Glomerular visceral epithelial cell (primary cell): ENCODE measurements at regions not wholly inside any gene's neighbourhood (a gene's known extent, or its start where the extent isn't known, plus 50 kb on each side); places are given as distances from the start of the nearest gene placed in this dataset.
"Not testable (repeated sequence)": the region's sequence is repeated elsewhere in the genome, so short reads cannot be mapped to it uniquely, and the experiment has no call there.

Source experiments
- DNase-seq: peaks from one replicate; pipeline ENCODE4 v3.0.0-alpha.2; 2016; ENCODE audit errors: extremely low spot score

GRCh38 chr18:73006331-73006730 lies 138.5 kb upstream of the NETO1 start:
- no peak for DNase-seq

GRCh38 chr18:73004260-73004659 lies 136.5 kb upstream of the NETO1 start:
- DNase-seq: no peak

GRCh38 chr18:72999971-73000607 lies 132.3 kb upstream of the NETO1 start:
- DNase-seq: no peak

DNA sequence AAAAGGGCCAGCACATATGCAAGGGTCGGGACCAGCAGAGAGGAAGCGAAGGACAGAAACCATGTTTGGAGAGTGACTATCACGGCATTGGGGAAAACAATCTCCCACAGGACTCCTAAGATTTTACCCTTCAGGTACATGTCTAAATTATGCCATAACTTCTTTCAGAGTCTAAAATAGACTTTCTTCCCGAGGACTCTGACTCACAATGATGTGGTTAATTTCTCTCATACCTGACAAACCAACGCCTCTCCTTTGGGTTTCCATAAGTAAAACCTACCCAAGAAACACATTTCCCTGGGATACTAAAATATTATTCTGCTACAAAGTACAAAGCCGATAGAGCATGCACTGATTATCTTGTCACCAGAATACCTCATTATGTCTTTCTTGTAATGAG lies 127.8 kb upstream of the NETO1 start:
- DNase-seq: no peak

- no peak for DNase-seq
Observed at GRCh38 chr18:72993250-72993649, 125.5 kb upstream of the NETO1 start.

- DNase-seq: no peak
Observed at GRCh38 chr18:72991379-72991778, 123.6 kb upstream of the NETO1 start.

DNA sequence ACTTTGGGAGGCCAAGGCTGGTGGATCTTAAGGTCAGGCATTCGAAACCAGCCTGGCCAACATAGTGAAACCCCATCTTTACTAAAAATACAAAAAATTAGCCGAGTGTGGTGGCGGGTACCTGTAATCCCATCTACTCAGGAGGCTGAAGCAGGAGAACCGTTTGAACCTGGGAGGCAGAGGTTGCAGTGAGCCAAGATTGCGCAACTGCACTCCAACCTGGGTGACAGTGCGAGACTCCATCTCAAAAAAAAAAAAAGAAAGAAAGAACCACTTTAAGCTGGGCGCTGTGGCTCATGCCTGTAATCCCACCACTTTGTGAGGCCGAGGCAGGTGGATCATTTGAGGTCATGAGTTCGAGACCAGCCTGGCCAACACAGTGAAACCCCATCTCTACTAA lies 119.8 kb upstream of the NETO1 start:
- not testable (repeated sequence) for DNase-seq

GRCh38 chr18:72986103-72986502 lies 118.3 kb upstream of the NETO1 start:
- no peak for DNase-seq

- no peak for DNase-seq
Observed at GRCh38 chr18:72985686-72986085, 117.9 kb upstream of the NETO1 start.

GRCh38 chr18:72984290-72984689 lies 116.5 kb upstream of the NETO1 start:
- DNase-seq: no peak

- no peak for DNase-seq
Observed at GRCh38 chr18:72973841-72974240, 106.1 kb upstream of the NETO1 start.

DNA sequence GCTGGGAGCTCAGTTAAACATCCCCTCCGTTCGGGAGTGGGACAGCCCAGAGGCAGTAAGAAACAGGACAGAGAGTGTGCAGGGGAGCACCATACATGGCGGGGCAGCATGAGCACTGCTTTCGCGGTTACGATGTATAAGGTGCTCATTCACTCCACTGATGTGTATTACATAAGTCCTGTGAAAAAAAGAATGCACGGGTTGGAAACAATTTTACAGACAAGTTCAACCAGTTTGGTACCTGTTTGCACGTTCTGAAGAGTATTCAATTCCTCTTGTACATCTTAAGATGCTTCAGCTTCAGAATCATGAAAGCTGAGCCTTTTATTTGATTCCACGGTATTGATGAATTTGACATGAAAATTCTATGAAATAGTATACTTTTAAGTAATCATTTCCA lies 97.8 kb upstream of the NETO1 start:
- no peak for DNase-seq

DNA sequence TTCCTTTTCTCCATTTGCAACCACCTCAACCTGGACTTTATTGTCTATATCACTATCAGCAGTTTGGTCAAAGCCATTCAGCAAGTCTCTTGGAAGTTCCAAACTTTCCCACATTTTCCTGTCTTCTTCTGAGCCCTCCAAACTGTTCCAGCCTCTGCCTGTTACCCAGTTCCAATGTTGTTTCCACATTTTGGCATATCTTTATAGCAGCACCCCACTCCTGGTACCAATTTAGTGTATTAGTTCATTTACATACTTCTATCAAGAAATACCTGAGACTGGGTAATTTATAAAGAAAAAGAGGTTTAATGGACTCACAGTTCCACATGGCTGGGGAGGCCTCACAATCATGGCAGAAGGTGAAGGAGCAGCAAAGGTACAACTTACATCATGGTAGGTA lies 90.4 kb upstream of the NETO1 start:
- not testable (repeated sequence) for DNase-seq

DNA sequence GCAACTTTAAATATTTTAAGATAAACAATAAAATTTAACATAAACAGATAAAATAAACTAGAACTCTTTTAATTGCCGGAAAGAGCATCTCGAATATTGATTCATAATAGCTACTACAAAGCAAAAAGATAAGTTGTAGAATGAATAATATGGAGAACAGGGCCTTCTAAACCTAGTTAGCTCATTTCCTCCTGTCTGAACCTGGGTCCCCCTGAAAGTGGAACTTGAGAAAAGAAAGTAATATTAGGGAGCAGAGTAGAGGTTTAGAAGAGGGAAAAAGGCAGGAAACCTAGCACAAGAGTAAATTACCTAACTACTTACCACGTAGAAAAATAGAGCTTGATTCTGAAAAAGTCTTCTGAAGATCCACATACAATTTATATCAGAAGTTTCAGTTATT lies 80.7 kb upstream of the NETO1 start:
- DNase-seq: no peak

- no peak for DNase-seq
Observed at GRCh38 chr18:72942766-72943165, 75.0 kb upstream of the NETO1 start.

DNA sequence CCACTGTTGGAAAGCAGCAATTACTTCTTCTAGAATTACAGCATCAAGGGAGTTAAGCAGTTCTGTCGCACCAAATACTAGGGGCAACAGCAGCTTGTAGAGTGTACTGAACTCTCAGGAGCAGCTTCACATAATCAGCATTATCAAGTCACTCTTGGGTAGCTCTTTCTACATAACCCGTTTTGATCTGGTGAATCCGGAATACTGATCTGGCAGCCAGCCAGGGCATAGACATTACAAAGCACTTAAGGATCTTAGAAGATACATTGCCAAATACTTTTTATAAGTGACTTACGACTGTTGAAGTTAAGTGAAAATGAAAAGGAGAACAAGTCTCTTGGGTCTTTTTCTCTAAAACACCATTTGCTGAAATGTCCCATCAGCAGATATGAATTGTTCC lies 73.2 kb upstream of the NETO1 start:
- no peak for DNase-seq

DNA sequence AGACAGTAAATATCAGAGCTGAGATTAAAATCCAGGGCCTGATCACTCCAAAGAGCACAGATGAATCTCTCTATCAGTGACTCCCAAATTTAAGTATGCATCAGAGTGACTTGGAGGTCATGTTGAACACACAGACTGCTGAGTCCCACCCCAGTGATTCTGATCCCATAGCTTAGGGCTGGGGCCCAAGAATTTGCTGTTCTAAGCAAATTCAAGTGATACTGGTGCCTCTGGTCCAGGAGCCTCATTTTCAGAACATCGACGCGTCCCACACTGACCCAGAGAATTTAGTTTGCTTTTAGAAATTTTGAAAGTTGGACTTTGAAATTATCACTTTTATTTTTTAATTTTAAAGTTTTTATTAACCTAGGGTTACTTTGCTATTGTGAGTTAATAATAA lies 72.7 kb upstream of the NETO1 start:
- DNase-seq: no peak

GRCh38 chr18:72935744-72936143 lies 68.0 kb upstream of the NETO1 start:
- no peak for DNase-seq

DNA sequence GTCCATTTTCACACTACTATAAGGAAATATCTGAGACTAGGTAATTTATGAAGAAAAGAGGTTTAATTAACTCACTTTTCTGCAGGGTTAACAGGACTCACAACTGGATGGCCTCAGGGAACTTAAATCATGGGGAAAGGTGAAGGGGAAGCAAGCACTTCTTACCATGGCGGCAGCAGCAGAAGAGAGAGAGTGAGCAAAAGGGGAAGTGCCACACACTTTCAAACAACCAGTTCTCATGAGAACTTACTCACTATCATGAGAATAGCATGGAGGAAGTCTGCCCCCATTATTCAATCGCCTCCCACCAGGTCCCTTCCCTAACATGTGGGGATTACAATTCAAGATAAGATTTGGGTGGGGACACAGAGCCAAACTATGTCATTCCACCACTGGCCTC lies 55.1 kb upstream of the NETO1 start:
- DNase-seq: no peak
